ENCODE measurements at regions not wholly inside any gene's neighbourhood (a gene's known extent, or its start where the extent isn't known, plus 50 kb on each side); places are given as distances from the start of the nearest gene placed in this dataset.

GRCh38 chr15:95149771-95150170 lies 918.4 kb downstream of the MCTP2 start:
- H3K4me3 Mint-ChIP-seq: no peak overlapping the region
- DNase-seq (ENCODE audit: low spot score) (no peak), ATAC-seq (no peak)
- no peaks in the 10 kb centered on the region for H3K4me1 Mint-ChIP-seq
- CTCF ChIA-PET: no interaction called here
- POLR2A ChIA-PET: no interaction called here
- no peak for TF ChIP-seq TEAD4 (CRISPR knock-in tag; IDR thresholded peaks at IDR 0.05)
- no peak for TF ChIP-seq NFATC4 (CRISPR knock-in tag; IDR thresholded peaks at IDR 0.05)
- no peak for TF ChIP-seq ERG (CRISPR knock-in tag; IDR thresholded peaks at IDR 0.05)
- TF ChIP-seq CREM (CRISPR knock-in tag; IDR thresholded peaks at IDR 0.05): no peak
- no peak for TF ChIP-seq JAZF1 (CRISPR knock-in tag; IDR thresholded peaks at IDR 0.05)
- TF ChIP-seq EMX1 (CRISPR knock-in tag; IDR thresholded peaks at IDR 0.05): no peak
- no peak for TF ChIP-seq ZNF396 (CRISPR knock-in tag; IDR thresholded peaks at IDR 0.05; ENCODE audit: borderline replicate concordance)
- TF ChIP-seq ZNF416 (CRISPR knock-in tag; IDR thresholded peaks at IDR 0.05): no peak
- no peak for TF ChIP-seq ZNF263 (CRISPR knock-in tag; IDR thresholded peaks at IDR 0.05; ENCODE audit: low read depth)
- no peak for TF ChIP-seq ETV6 (CRISPR knock-in tag; IDR thresholded peaks at IDR 0.05)
- TF ChIP-seq ESRRA (CRISPR knock-in tag; IDR thresholded peaks at IDR 0.05; ENCODE audit: borderline replicate concordance): no peak
- TF ChIP-seq TEAD1 (CRISPR knock-in tag; IDR thresholded peaks at IDR 0.05): no peak
- no peak for TF ChIP-seq NR3C1 (CRISPR knock-in tag; conservative IDR thresholded peaks at IDR 0.05; ENCODE audit: low read depth)
- TF ChIP-seq ATF1 (CRISPR knock-in tag; IDR thresholded peaks at IDR 0.05): no peak
- TF ChIP-seq FOXJ3 (CRISPR knock-in tag; IDR thresholded peaks at IDR 0.05; ENCODE audit: borderline replicate concordance): no peak
- no peak for TF ChIP-seq SMAD3 (CRISPR knock-in tag; IDR thresholded peaks at IDR 0.05; ENCODE audit: borderline replicate concordance)
- TF ChIP-seq STAT6 (CRISPR knock-in tag; conservative IDR thresholded peaks at IDR 0.05; ENCODE audit: low read depth): no peak
- TF ChIP-seq MXD4 (CRISPR knock-in tag; IDR thresholded peaks at IDR 0.05; ENCODE audit: borderline replicate concordance): no peak
- no peak for TF ChIP-seq USF2 (CRISPR knock-in tag; IDR thresholded peaks at IDR 0.05)
- no peak for TF ChIP-seq HMGXB4 (CRISPR knock-in tag; IDR thresholded peaks at IDR 0.05)
- H3K27ac Mint-ChIP-seq: no peak overlapping the region
- H3K36me3 Mint-ChIP-seq: peaks cover 19% of the 10 kb centered on the region
- H3K27me3 Mint-ChIP-seq (ENCODE audit: low read depth): no peaks in the 10 kb centered on the region
- peaks cover 32% of the 10 kb centered on the region for H3K9me3 Mint-ChIP-seq

GRCh38 chr15:95150466-95150865 lies 919.1 kb downstream of the MCTP2 start:
- ChIA-PET CTCF (no interaction called here), POLR2A (no interaction called here)
- DNase-seq (ENCODE audit: low spot score) (no peak), ATAC-seq (no peak)
- H3K4me3 Mint-ChIP-seq: no peak overlapping the region
- H3K36me3 Mint-ChIP-seq: peaks cover 22% of the 10 kb centered on the region
- no peaks in the 10 kb centered on the region for H3K27me3 Mint-ChIP-seq (ENCODE audit: low read depth)
- H3K27ac Mint-ChIP-seq: no peak overlapping the region
- no peaks in the 10 kb centered on the region for H3K4me1 Mint-ChIP-seq
- H3K9me3 Mint-ChIP-seq: peaks cover 38% of the 10 kb centered on the region
- TF ChIP-seq CREM (CRISPR knock-in tag; IDR thresholded peaks at IDR 0.05): no peak
- no peak for TF ChIP-seq CTCF (IDR thresholded peaks at IDR 0.05)
- TF ChIP-seq ARID4B (CRISPR knock-in tag; IDR thresholded peaks at IDR 0.05; ENCODE audit: borderline replicate concordance): no peak
- TF ChIP-seq RELA (CRISPR knock-in tag; IDR thresholded peaks at IDR 0.05; ENCODE audit: borderline replicate concordance): no peak
- no peak for TF ChIP-seq ZNF138 (CRISPR knock-in tag; conservative IDR thresholded peaks at IDR 0.05)
